Naive thymus-derived CD4-positive, alpha-beta T cell (primary cell): ENCODE measurements at regions not wholly inside any gene's neighbourhood (a gene's known extent, or its start where the extent isn't known, plus 50 kb on each side); places are given as distances from the start of the nearest gene placed in this dataset.
"Not testable (repeated sequence)": the region's sequence is repeated elsewhere in the genome, so short reads cannot be mapped to it uniquely, and the experiment has no call there.

ENCODE experiments used
- ATAC-seq: fragments of 150-1000 bp; cut with Tn5 transposase; 2 replicates; pipeline ENCODE4 v1.10.0; 2021; ENCODE audit warnings: mild to moderate bottlenecking, moderate library complexity
- CTCF ChIA-PET: fragments of 350-600 bp; sonication (Branson Sonifier 250); formaldehyde crosslinking; loops from one replicate; lab custom pipeline; 2021; ENCODE audit warnings: antibody characterized with exemption; lab: Charles Lee
- POLR2A ChIA-PET: fragments of 350-600 bp; sonication (Branson Sonifier 250); formaldehyde crosslinking; loops from one replicate; lab custom pipeline; 2021; ENCODE audit warnings: antibody characterized with exemption, inconsistent platforms; lab: Charles Lee
- DNase-seq, 9 donors: peaks; one replicate each; pipeline versions ENCODE4 v3.0.0 to v3.0.0-alpha.2; 2020 to 2022; ENCODE audit warnings: mixed read lengths in 1 of 9
- H3K27ac ChIP-seq: one replicate; pipeline ENCODE4 v1.7.0; 2013; ENCODE audit warnings: mild to moderate bottlenecking, low read depth, low read length, moderate library complexity
- H3K27me3 ChIP-seq, 2 donors: one replicate each; pipeline ENCODE4 v1.7.0; 2013; ENCODE audit warnings: low read length in 2 of 2, mild to moderate bottlenecking in 2 of 2, moderate library complexity in 2 of 2; ENCODE audit not compliant: control insufficient read depth in 2 of 2, insufficient read depth in 2 of 2
- H3K36me3 ChIP-seq, 3 experiments: 1 replicate in 2 of 3; 2 replicates in 1 of 3; pipeline ENCODE4 v1.7.0; 2013; ENCODE audit warnings: low read length in 3 of 3, mild to moderate bottlenecking in 3 of 3, moderate library complexity in 1 of 3; ENCODE audit not compliant: insufficient read depth in 3 of 3, control insufficient read depth in 2 of 3
- H3K4me1 ChIP-seq, 2 donors: one replicate each; pipeline ENCODE4 v1.7.0; 2013; ENCODE audit warnings: low read length in 2 of 2, mild to moderate bottlenecking in 2 of 2, moderate library complexity in 1 of 2; ENCODE audit not compliant: control insufficient read depth in 2 of 2, insufficient read depth in 2 of 2
- H3K4me3 ChIP-seq: 2 replicates; pipeline ENCODE4 v1.7.0; 2013; ENCODE audit warnings: mild to moderate bottlenecking, low read length
- H3K9me3 ChIP-seq, 3 experiments: 1 replicate in 2 of 3; 2 replicates in 1 of 3; pipeline ENCODE4 v1.7.0; 2013; ENCODE audit warnings: low read length in 3 of 3; ENCODE audit not compliant: control insufficient read depth in 2 of 3
- H3K27ac Mint-ChIP-seq, 9 donors: one replicate each; pipeline ENCODE4 v1.8.0; 2020 to 2022; ENCODE audit warnings: mixed read lengths in 9 of 9, mild to moderate bottlenecking in 8 of 9, moderate library complexity in 5 of 9, inconsistent platforms in 2 of 9
- H3K27me3 Mint-ChIP-seq, 5 donors: one replicate each; pipeline ENCODE4 v1.8.0; 2021 to 2022; ENCODE audit warnings: mixed read lengths in 5 of 5, mild to moderate bottlenecking in 1 of 5
- H3K36me3 Mint-ChIP-seq, 5 donors: one replicate each; pipeline ENCODE4 v1.8.0; 2020 to 2022; ENCODE audit warnings: mixed read lengths in 5 of 5, mild to moderate bottlenecking in 3 of 5, inconsistent platforms in 1 of 5
- H3K4me1 Mint-ChIP-seq, 7 donors: one replicate each; pipeline ENCODE4 v1.8.0; 2020 to 2022; ENCODE audit warnings: mixed read lengths in 7 of 7, mild to moderate bottlenecking in 3 of 7, inconsistent platforms in 1 of 7
- H3K4me3 Mint-ChIP-seq, 10 donors: one replicate each; pipeline ENCODE4 v1.8.0; 2020 to 2022; ENCODE audit warnings: mild to moderate bottlenecking in 10 of 10, mixed read lengths in 10 of 10, moderate library complexity in 6 of 10, inconsistent platforms in 2 of 10
- H3K9me3 Mint-ChIP-seq, 11 donors: one replicate each; pipeline ENCODE4 v1.8.0; 2020 to 2022; ENCODE audit warnings: mixed read lengths in 11 of 11, mild to moderate bottlenecking in 4 of 11, inconsistent platforms in 1 of 11, moderate library complexity in 1 of 11
- intact Hi-C, 2 donors: fragments of 100-400 bp; cut with micrococcal nuclease; formaldehyde crosslinking; loops; one replicate each; pipeline ENCODE4 v1.15.1; 2023

GRCh38 chr13:90882551-90882950, 464.9 kb upstream of the MIR17HG start:
- H3K27me3 Mint-ChIP-seq: no peaks in the 10 kb centered on the region
- Histone ChIP-seq H3K36me3 (no peaks in the 10 kb centered on the region), H3K27me3 (no peaks in the 10 kb centered on the region), H3K27ac (no peak overlapping the region), H3K4me3 (no peak overlapping the region), H3K9me3 (no peaks in the 10 kb centered on the region), H3K4me1 (no peaks in the 10 kb centered on the region)
- peaks cover 0 to 11% (median 0%) of the 10 kb centered on the region in 11 donors for H3K9me3 Mint-ChIP-seq
- ChIA-PET POLR2A (no interaction called here), CTCF (no interaction called here)
- no peak for DNase-seq
- no peaks in the 10 kb centered on the region for H3K36me3 Mint-ChIP-seq
- H3K27ac Mint-ChIP-seq: no peak overlapping the region
- H3K4me3 Mint-ChIP-seq: no peak overlapping the region
- no peaks in the 10 kb centered on the region for H3K4me1 Mint-ChIP-seq
- intact Hi-C loops: no loop called here
- ATAC-seq: no peak

GRCh38 chr13:90883592-90883991, 463.9 kb upstream of the MIR17HG start:
- no peak overlapping the region for H3K4me3 Mint-ChIP-seq
- Histone ChIP-seq H3K4me3 (no peak overlapping the region), H3K27me3 (no peaks in the 10 kb centered on the region), H3K4me1 (no peaks in the 10 kb centered on the region), H3K36me3 (no peaks in the 10 kb centered on the region), H3K9me3 (no peaks in the 10 kb centered on the region), H3K27ac (no peak overlapping the region)
- ChIA-PET CTCF (no interaction called here), POLR2A (no interaction called here)
- no peaks in the 10 kb centered on the region for H3K27me3 Mint-ChIP-seq
- no peak for ATAC-seq
- H3K27ac Mint-ChIP-seq: no peak overlapping the region
- H3K4me1 Mint-ChIP-seq: no peaks in the 10 kb centered on the region
- H3K9me3 Mint-ChIP-seq: peaks cover 0 to 14% (median 0%) of the 10 kb centered on the region in 11 donors
- no peak for DNase-seq
- intact Hi-C loops: no loop called here
- H3K36me3 Mint-ChIP-seq: no peaks in the 10 kb centered on the region

- H3K36me3 Mint-ChIP-seq: no peaks in the 10 kb centered on the region
- Histone ChIP-seq H3K27me3 (no peaks in the 10 kb centered on the region), H3K36me3 (no peaks in the 10 kb centered on the region), H3K4me3 (no peak overlapping the region), H3K4me1 (no peaks in the 10 kb centered on the region), H3K9me3 (no peaks in the 10 kb centered on the region), H3K27ac (no peak overlapping the region)
- intact Hi-C loops: no loop called here
- ATAC-seq: no peak
- H3K4me1 Mint-ChIP-seq: no peaks in the 10 kb centered on the region
- POLR2A ChIA-PET: no interaction called here
- no peak overlapping the region for H3K27ac Mint-ChIP-seq
- no peak for DNase-seq
- CTCF ChIA-PET: no interaction called here
- H3K27me3 Mint-ChIP-seq: no peaks in the 10 kb centered on the region
- H3K9me3 Mint-ChIP-seq: peaks cover 0 to 11% (median 0%) of the 10 kb centered on the region in 11 donors
- no peak overlapping the region for H3K4me3 Mint-ChIP-seq
Measured at GRCh38 chr13:90884066-90884465, 463.4 kb upstream of the MIR17HG start.

- ChIA-PET CTCF (no interaction called here), POLR2A (no interaction called here)
- Histone ChIP-seq H3K4me1 (no peaks in the 10 kb centered on the region), H3K27me3 (no peaks in the 10 kb centered on the region), H3K36me3 (no peaks in the 10 kb centered on the region), H3K9me3 (no peaks in the 10 kb centered on the region), H3K27ac (no peak overlapping the region), H3K4me3 (no peak overlapping the region)
- no peak for ATAC-seq
- Mint-ChIP-seq H3K4me1 (peaks cover 0 to 2% (median 0%) of the 10 kb centered on the region in 7 donors), H3K27ac (no peak overlapping the region), H3K9me3 (peaks cover 0 to 14% (median 1%) of the 10 kb centered on the region in 11 donors), H3K27me3 (no peaks in the 10 kb centered on the region), H3K4me3 (no peak overlapping the region), H3K36me3 (no peaks in the 10 kb centered on the region)
- intact Hi-C loops: no loop called here
- DNase-seq: no peak
Measured at GRCh38 chr13:90889906-90890834, 457.3 kb upstream of the MIR17HG start.

- H3K36me3 Mint-ChIP-seq: no peaks in the 10 kb centered on the region
- intact Hi-C loops: no loop called here
- no peaks in the 10 kb centered on the region for H3K36me3 ChIP-seq
- H3K27ac ChIP-seq: no peak overlapping the region
- H3K27me3 Mint-ChIP-seq: no peaks in the 10 kb centered on the region
- DNase-seq (no peak), ATAC-seq (no peak)
- ChIA-PET CTCF (no interaction called here), POLR2A (no interaction called here)
- peaks cover 0 to 2% (median 0%) of the 10 kb centered on the region in 7 donors for H3K4me1 Mint-ChIP-seq
- H3K4me3 ChIP-seq: no peak overlapping the region
- H3K4me1 ChIP-seq: no peaks in the 10 kb centered on the region
- H3K27me3 ChIP-seq: no peaks in the 10 kb centered on the region
- H3K27ac Mint-ChIP-seq: no peak overlapping the region
- H3K9me3 Mint-ChIP-seq: peaks cover 0 to 9% (median 1%) of the 10 kb centered on the region in 11 donors
- no peak overlapping the region for H3K4me3 Mint-ChIP-seq
- no peaks in the 10 kb centered on the region for H3K9me3 ChIP-seq
Measured at GRCh38 chr13:90891329-90891728, 456.2 kb upstream of the MIR17HG start.

- ATAC-seq, H3K4me3 Mint-ChIP-seq, H3K27ac Mint-ChIP-seq, H3K4me3 ChIP-seq, H3K36me3 ChIP-seq, H3K9me3 ChIP-seq, CTCF ChIA-PET, intact Hi-C loops, H3K4me1 Mint-ChIP-seq, POLR2A ChIA-PET, H3K36me3 Mint-ChIP-seq, H3K27me3 ChIP-seq, DNase-seq, H3K4me1 ChIP-seq, H3K27ac ChIP-seq, H3K27me3 Mint-ChIP-seq: not testable (repeated sequence)
- peaks cover 0 to 11% (median 1%) of the 10 kb centered on the region in 11 donors for H3K9me3 Mint-ChIP-seq
Measured at GRCh38 chr13:90893199-90893598, 454.3 kb upstream of the MIR17HG start.

GRCh38 chr13:90896002-90896401, 451.5 kb upstream of the MIR17HG start:
- POLR2A ChIA-PET: no interaction called here
- Mint-ChIP-seq H3K27me3 (no peaks in the 10 kb centered on the region), H3K36me3 (no peaks in the 10 kb centered on the region), H3K27ac (no peak overlapping the region), H3K4me1 (no peaks in the 10 kb centered on the region), H3K9me3 (peaks cover 0 to 9% (median 4%) of the 10 kb centered on the region in 11 donors), H3K4me3 (no peak overlapping the region)
- no peaks in the 10 kb centered on the region for H3K4me1 ChIP-seq
- H3K27me3 ChIP-seq: no peaks in the 10 kb centered on the region
- no peaks in the 10 kb centered on the region for H3K36me3 ChIP-seq
- no peaks in the 10 kb centered on the region for H3K9me3 ChIP-seq
- no peak overlapping the region for H3K4me3 ChIP-seq
- no peak overlapping the region for H3K27ac ChIP-seq
- intact Hi-C loops: no loop called here
- ATAC-seq: no peak
- no peak for DNase-seq
- CTCF ChIA-PET: no interaction called here
